ENCODE measurements at regions not wholly inside any gene's neighbourhood (a gene's known extent, or its start where the extent isn't known, plus 50 kb on each side); places are given as distances from the start of the nearest gene placed in this dataset.

- DNase-seq (ENCODE audit: low read depth), result no peak
Measured at GRCh38 chr17:72034000-72034399, 86.8 kb upstream of the SOX9 start.

DNA sequence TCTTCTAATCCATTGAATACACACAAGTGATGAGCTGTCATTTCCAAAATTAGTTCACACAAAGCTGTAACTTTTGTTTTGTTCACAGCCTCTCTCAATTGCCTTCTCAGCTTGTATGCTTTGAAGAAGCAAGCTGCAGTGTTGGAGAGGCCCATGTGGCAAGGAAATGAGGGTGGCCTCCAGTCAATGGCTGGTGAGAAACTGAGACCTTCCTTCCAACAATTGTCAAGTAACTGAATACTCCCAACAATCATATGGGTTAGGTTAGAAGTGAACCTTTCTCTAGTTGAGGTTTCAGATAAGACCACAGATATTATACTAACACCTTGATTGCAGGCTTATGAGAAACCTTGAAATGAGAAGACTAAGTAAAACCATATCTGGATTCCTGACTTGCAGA is 82.4 kb upstream of the SOX9 start:
- DNase-seq (ENCODE audit: low read depth), result no peak

DNA sequence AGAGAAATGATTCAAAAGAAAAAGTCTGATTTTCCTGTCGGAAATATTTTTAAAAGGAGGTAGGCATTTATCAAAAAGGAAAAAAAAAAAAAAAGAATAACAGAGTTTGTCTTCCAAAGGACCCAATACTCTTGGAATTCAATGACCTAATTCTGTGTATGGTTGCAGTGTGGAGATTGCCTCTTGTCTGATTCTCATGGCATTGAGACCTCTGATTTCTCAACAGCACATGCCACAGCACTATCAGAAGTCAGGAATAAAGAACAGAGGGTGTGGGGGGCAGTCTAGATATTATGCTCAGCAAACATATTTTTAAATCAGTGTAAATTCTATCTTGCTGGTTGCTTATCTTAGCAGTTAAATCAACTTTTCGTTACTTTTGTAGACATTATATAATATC is 81.3 kb upstream of the SOX9 start:
- DNase-seq (ENCODE audit: low read depth), result no peak

- no peak for DNase-seq (ENCODE audit: low read depth)
Measured at GRCh38 chr17:72046178-72046577, 74.6 kb upstream of the SOX9 start.

DNA sequence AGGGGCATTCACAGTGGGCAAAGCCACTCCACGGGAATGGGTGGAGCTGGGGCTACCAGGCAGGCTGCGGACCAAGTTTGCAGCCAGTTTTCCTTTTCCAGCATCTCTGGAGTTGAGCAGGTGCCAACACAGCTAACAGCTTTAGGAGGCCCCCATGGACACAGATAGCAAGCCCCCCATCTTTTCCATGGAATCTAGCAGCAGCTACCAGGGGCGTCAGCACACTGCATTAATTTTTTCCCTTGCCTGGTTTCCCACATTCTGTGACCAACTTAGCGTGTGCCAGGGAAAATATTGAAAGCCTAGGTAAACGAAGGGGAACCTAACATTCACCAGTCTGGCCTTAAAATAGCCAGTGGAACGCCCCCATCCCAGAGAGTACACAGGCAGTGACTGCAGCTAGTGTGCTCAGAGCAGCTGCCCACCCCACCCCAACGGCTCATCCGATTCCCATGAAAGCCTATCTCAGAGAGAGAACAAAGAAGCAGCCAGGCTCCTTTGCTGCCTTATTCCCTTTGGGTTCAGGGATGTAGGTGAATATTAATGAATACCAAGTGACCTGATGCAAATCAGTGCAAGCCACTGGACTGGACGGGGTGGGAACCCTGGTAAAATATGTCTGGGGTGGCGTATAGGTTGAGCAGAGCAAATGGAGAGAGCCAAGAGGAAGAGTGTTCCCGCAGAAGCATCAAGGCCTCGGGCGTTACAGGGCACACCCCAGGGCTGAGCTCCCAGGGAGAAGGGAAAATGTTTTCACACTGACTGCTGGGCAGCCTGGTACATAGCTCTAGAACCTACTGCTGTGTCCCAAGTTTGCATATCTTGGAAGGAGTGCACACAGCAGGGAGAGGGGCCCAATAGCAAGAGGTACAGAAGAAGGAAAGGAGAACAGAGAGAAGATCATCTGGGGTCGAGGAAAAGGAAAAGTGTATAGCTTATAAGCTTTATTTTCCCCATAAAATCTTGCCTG is 73.9 kb upstream of the SOX9 start:
- DNase-seq (ENCODE audit: low read depth), result no peak

- no peak for DNase-seq (ENCODE audit: low read depth)
Measured at GRCh38 chr17:72049914-72050313, 70.9 kb upstream of the SOX9 start.

DNA sequence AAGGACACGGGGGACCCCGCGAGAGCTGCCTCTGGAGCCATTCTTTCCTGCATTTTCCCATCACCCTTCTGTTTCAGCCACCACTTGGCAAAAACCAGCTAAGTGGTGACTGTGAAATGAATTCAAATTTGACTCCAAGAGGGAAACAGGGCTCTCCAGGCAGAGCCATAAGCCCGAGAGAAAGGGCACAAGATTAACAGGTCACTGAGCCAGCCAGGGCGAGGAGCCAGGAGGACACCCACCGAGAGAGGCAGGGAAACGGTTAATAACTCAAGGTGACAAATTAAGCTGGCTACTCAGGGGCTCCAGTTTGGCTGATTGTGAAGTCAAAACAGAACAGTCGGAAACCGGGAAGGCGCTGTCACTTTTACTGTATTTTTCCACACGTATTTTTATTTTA is 67.8 kb upstream of the SOX9 start:
- DNase-seq (ENCODE audit: low read depth), result no peak

DNA sequence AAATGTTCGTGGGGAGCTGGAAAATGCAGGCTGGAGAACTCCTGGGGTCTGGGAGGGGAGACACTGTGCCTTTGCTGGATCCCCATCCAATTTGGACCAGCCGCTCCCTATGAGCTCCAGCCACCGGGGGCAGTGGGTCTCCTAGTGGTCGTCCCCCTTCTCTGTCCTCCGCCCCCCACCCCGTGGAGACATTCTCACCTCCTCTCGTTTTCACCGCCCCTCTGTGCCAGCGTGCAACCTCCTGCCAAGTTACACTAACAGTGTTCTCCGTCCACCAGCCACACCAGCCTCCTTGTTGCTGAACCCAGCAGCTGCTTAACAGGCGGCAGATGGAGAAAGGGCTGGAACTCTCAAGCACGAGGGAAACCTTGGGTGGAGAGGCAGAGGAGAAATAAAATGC is 67.4 kb upstream of the SOX9 start:
- no peak for DNase-seq (ENCODE audit: low read depth)

- no peak for DNase-seq (ENCODE audit: low read depth)
Measured at GRCh38 chr17:72056155-72056554, 64.7 kb upstream of the SOX9 start.

GRCh38 chr17:72056727-72057290 is 64.0 kb upstream of the SOX9 start:
- DNase-seq (ENCODE audit: low read depth), result no peak

DNA sequence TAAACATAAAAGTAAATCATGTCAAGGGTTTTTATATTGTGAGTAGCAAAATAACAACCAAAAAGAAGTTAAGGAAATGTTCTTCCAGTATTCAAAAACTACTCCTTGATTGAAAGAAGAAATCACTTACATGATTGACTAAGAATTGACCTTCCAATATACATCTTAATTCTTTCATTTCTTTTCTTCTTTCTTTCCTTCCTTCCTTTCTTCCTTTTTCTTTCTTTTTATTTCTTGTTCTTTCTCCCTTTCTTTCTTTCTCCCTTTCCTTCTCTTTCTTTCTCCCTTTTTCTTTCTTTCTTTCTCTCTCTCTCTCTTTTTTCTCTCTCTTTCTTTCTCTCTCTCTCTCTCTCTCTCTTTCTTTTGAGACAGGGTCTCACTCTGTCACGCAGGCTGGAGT is 60.7 kb upstream of the SOX9 start:
- no peak for DNase-seq (ENCODE audit: low read depth)

- DNase-seq (ENCODE audit: low read depth), result no peak
Measured at GRCh38 chr17:72063262-72063661, 57.6 kb upstream of the SOX9 start.

DNA sequence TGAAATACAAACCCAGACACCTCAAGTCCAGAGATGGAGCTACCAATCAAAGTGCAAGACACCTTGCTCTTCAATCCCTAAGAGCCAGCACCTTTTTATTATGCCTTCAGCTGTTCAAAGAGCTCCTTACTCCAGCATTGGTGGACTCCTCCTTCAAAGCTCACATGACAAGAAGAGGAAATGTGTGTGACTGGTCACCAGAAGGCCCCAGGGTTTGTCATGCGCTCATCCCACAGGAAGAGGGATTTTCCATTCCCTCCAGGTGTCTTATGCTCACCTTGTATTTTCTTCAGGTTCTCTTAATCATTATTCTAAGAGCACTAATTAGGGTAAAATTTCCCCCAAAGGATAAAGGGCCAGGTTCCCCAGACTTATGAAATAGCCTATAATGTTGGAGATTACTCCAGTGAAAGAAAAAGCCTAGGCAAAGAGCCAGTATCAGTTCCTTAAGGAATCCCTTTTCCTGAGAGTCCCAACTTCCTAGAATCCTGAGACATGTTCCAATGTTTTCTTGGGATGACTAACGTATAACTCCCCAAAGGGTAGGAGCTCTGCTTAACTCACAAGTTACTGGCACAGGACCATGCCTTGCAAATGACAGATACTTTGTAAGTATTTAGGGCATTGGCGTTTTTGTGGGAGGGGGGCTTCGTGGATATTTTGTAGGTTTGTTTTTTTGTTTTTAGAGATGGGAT is 56.9 kb upstream of the SOX9 start:
- DNase-seq (ENCODE audit: low read depth), result peak; percentile 16

- no peak for DNase-seq (ENCODE audit: low read depth)
Measured at GRCh38 chr17:72064606-72065193, 56.1 kb upstream of the SOX9 start.

DNA sequence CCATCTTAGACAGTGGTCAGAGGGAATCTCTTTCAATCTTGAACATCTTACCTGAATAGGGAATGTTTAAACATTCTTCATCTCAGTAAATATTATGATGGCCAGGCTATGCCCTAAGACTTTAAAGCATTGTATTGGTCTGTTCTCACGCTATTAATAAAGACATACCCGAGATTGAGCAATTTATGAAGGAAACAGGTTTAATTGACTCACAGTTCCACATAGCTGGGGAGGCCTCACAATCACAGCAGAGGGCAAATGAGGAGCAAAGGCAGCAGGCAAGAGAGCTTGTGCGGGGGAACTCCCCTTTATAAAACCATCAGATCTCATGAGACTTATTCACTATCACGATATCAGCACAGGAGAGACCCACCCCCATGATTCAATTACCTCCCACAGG is 55.3 kb upstream of the SOX9 start:
- DNase-seq (ENCODE audit: low read depth), result no peak

GRCh38 chr17:72068643-72069042 is 52.2 kb upstream of the SOX9 start:
- no peak for DNase-seq (ENCODE audit: low read depth)

- DNase-seq (ENCODE audit: low read depth), result no peak
Measured at GRCh38 chr17:72069586-72070202, 51.1 kb upstream of the SOX9 start.

Measured in HT1080 (cell line).